ENCODE measurements at regions not wholly inside any gene's neighbourhood (a gene's known extent, or its start where the extent isn't known, plus 50 kb on each side); places are given as distances from the start of the nearest gene placed in this dataset.

DNA sequence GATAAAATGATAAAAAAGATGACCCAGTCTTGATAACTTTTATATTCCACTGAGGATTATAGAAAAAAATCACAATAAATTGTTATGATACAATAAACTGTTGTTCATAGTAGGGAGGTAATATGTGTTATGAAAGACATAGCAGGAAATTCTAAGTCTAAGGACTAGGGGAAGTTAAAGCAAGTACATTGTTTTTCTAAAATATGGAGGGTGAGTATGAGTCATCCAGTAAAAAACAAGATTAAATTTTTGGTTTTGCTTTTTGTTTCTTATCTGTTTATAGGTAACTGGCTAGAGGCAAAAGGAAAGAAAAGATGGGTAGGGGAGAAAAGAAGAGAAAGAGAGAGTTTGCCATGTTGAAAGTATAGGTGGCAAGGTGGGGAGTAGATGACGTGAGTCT, 188.4 kb downstream of the POLR1F start:
- Histone ChIP-seq H3K9ac (no peak overlapping the region), H3F3A (replicated peaks; ENCODE audit: insufficient read depth) (no peaks in the 10 kb centered on the region), H3K27me3 (ENCODE audit: insufficient read depth) (no peaks in the 10 kb centered on the region), H3K4me3 (ENCODE audit: low read depth in 2 of 2, low read length in 1 of 2) (no peak overlapping the region), H3K9me2 (no peaks in the 10 kb centered on the region), H3K79me2 (ENCODE audit: insufficient read depth) (no peaks in the 10 kb centered on the region), H3K36me3 (replicated peaks in 1 of 2; ENCODE audit: control insufficient read depth in 1 of 2, insufficient read depth in 2 of 2, low read length in 1 of 2) (no peaks in the 10 kb centered on the region), H2AFZ (ENCODE audit: low read depth) (no peak overlapping the region), H3K27ac (ENCODE audit: low read depth in 2 of 2, low read length in 1 of 2) (no peak overlapping the region), H3K4me1 (ENCODE audit: control insufficient read depth in 1 of 2, insufficient read depth in 2 of 2, low read depth in 1 of 2, low read length in 1 of 2) (no peaks in the 10 kb centered on the region), H3K9me3 (no peaks in the 10 kb centered on the region), H3K4me2 (no peak overlapping the region), H4K20me1 (ENCODE audit: insufficient read depth) (no peaks in the 10 kb centered on the region)
- CTCF ChIA-PET = no interaction called here
- POLR2A ChIA-PET = no interaction called here
- TF ChIP-seq FOXM1 (IDR thresholded peaks at IDR 0.05; ENCODE audit: low read depth) (no peak), GATA2 (CRISPR knock-in tag; IDR thresholded peaks at IDR 0.05) (no peak), TCF12 (IDR thresholded peaks at IDR 0.05) (no peak), ELF1 (IDR thresholded peaks at IDR 0.05) (no peak), RCOR1 (IDR thresholded peaks at IDR 0.05; ENCODE audit: low read length) (no peak), SMC3 (IDR thresholded peaks at IDR 0.05; ENCODE audit: low read depth, low read length) (no peak), TEAD4 (IDR thresholded peaks at IDR 0.05; ENCODE audit: borderline replicate concordance, insufficient read depth) (no peak), POLR2AphosphoS5 (IDR thresholded peaks at IDR 0.05; ENCODE audit: low read depth, low read length) (no peak), EP300 (IDR thresholded peaks at IDR 0.05; ENCODE audit: borderline replicate concordance in 1 of 2, low read depth in 1 of 2, low read length in 1 of 2) (no peak), FOSL2 (IDR thresholded peaks at IDR 0.05; ENCODE audit: borderline replicate concordance, low read depth) (no peak)
- DNase-seq = no peak
- 4% methylated on average over 1 of the region's 1 CpG for WGBS (ENCODE audit: low lambda C conversion rate)

DNA sequence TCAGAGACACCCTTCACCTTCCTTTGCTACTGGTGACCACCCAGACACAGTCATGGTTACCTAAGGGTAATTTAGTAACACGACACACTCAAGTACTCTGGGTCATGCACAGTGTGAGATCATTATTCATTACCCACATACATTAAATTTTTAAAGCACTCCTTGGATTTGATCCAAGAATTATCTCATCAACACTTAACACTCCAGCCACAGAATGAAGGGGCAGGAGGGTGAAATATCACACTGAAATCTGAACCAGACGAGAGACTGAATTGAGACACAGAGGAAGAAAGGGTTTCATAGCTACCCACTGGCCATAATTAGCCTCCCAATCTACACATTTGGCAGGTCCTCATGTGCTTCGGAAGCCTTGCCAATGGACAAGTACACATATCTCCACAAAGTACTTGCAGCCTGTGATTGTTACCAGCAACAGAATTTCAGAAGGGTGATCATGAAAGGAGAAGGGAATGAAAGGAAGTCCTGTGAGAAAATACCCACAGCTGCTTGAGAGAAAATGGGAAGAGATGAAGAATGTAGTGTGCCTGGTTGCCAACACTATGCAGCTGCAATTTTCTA, 189.3 kb downstream of the POLR1F start:
- TF ChIP-seq YY1 (IDR thresholded peaks at IDR 0.05; ENCODE audit: low read depth) = no peak
- TF ChIP-seq GABPA (IDR thresholded peaks at IDR 0.05; ENCODE audit: low read depth) = no peak
- no peak for TF ChIP-seq MXI1 (IDR thresholded peaks at IDR 0.05; ENCODE audit: low read depth, low read length)
- TF ChIP-seq EP300 (IDR thresholded peaks at IDR 0.05; ENCODE audit: borderline replicate concordance in 1 of 2, low read depth in 1 of 2, low read length in 1 of 2) = no peak
- no peak for TF ChIP-seq EZH2phosphoT487 (IDR thresholded peaks at IDR 0.05; ENCODE audit: borderline replicate concordance, low read depth)
- no peak for TF ChIP-seq ELF1 (IDR thresholded peaks at IDR 0.05)
- no peak for TF ChIP-seq RXRA (IDR thresholded peaks at IDR 0.05; ENCODE audit: borderline replicate concordance, low read depth)
- no peak for TF ChIP-seq RAD21 (IDR thresholded peaks at IDR 0.05; ENCODE audit: low read length)
- TF ChIP-seq NFIC (IDR thresholded peaks at IDR 0.05; ENCODE audit: borderline replicate concordance) = no peak
- TF ChIP-seq MEF2A (IDR thresholded peaks at IDR 0.05; ENCODE audit: borderline replicate concordance, low read depth) = no peak
- no peak for TF ChIP-seq RFX5 (IDR thresholded peaks at IDR 0.05; ENCODE audit: low read length)
- TF ChIP-seq, protein P1, sequence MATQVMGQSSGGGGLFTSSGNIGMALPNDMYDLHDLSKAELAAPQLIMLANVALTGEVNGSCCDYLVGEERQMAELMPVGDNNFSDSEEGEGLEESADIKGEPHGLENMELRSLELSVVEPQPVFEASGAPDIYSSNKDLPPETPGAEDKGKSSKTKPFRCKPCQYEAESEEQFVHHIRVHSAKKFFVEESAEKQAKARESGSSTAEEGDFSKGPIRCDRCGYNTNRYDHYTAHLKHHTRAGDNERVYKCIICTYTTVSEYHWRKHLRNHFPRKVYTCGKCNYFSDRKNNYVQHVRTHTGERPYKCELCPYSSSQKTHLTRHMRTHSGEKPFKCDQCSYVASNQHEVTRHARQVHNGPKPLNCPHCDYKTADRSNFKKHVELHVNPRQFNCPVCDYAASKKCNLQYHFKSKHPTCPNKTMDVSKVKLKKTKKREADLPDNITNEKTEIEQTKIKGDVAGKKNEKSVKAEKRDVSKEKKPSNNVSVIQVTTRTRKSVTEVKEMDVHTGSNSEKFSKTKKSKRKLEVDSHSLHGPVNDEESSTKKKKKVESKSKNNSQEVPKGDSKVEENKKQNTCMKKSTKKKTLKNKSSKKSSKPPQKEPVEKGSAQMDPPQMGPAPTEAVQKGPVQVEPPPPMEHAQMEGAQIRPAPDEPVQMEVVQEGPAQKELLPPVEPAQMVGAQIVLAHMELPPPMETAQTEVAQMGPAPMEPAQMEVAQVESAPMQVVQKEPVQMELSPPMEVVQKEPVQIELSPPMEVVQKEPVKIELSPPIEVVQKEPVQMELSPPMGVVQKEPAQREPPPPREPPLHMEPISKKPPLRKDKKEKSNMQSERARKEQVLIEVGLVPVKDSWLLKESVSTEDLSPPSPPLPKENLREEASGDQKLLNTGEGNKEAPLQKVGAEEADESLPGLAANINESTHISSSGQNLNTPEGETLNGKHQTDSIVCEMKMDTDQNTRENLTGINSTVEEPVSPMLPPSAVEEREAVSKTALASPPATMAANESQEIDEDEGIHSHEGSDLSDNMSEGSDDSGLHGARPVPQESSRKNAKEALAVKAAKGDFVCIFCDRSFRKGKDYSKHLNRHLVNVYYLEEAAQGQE (IDR thresholded peaks at IDR 0.05; ENCODE audit: low read depth, low read length) = no peak
- TF ChIP-seq TEAD4 (IDR thresholded peaks at IDR 0.05; ENCODE audit: borderline replicate concordance, insufficient read depth) = no peak
- TF ChIP-seq NRF1 (IDR thresholded peaks at IDR 0.05; ENCODE audit: low read depth, low read length) = no peak
- TF ChIP-seq, protein P2, sequence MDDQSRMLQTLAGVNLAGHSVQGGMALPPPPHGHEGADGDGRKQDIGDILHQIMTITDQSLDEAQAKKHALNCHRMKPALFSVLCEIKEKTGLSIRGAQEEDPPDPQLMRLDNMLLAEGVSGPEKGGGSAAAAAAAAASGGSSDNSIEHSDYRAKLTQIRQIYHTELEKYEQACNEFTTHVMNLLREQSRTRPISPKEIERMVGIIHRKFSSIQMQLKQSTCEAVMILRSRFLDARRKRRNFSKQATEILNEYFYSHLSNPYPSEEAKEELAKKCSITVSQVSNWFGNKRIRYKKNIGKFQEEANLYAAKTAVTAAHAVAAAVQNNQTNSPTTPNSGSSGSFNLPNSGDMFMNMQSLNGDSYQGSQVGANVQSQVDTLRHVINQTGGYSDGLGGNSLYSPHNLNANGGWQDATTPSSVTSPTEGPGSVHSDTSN (IDR thresholded peaks at IDR 0.05) = no peak
- no peak for TF ChIP-seq SMC3 (IDR thresholded peaks at IDR 0.05; ENCODE audit: low read depth, low read length)
- TF ChIP-seq TCF12 (IDR thresholded peaks at IDR 0.05) = no peak
- TF ChIP-seq GATA2 (CRISPR knock-in tag; IDR thresholded peaks at IDR 0.05) = no peak
- TF ChIP-seq, protein P3, sequence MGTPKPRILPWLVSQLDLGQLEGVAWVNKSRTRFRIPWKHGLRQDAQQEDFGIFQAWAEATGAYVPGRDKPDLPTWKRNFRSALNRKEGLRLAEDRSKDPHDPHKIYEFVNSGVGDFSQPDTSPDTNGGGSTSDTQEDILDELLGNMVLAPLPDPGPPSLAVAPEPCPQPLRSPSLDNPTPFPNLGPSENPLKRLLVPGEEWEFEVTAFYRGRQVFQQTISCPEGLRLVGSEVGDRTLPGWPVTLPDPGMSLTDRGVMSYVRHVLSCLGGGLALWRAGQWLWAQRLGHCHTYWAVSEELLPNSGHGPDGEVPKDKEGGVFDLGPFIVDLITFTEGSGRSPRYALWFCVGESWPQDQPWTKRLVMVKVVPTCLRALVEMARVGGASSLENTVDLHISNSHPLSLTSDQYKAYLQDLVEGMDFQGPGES (IDR thresholded peaks at IDR 0.05; ENCODE audit: low read depth, low read length) = no peak
- no peak for TF ChIP-seq FOSL2 (IDR thresholded peaks at IDR 0.05; ENCODE audit: borderline replicate concordance, low read depth)
- H3K27me3 ChIP-seq (ENCODE audit: insufficient read depth) = no peaks in the 10 kb centered on the region
- no peaks in the 10 kb centered on the region for H3K9me2 ChIP-seq
- H3K9me3 ChIP-seq = no peaks in the 10 kb centered on the region
- H3F3A ChIP-seq (replicated peaks; ENCODE audit: insufficient read depth) = no peaks in the 10 kb centered on the region
- no peaks in the 10 kb centered on the region for H4K20me1 ChIP-seq (ENCODE audit: insufficient read depth)
- ChIA-PET CTCF (no interaction called here), POLR2A (no interaction called here)
- WGBS (ENCODE audit: low lambda C conversion rate) = 3% methylated on average over 3 of the region's 3 CpGs
- no peak overlapping the region for H3K4me3 ChIP-seq (ENCODE audit: low read depth in 2 of 2, low read length in 1 of 2)
- no peak overlapping the region for H3K4me2 ChIP-seq
- H3K36me3 ChIP-seq (replicated peaks in 1 of 2; ENCODE audit: control insufficient read depth in 1 of 2, insufficient read depth in 2 of 2, low read length in 1 of 2) = no peaks in the 10 kb centered on the region
- no peaks in the 10 kb centered on the region for H3K4me1 ChIP-seq (ENCODE audit: control insufficient read depth in 1 of 2, insufficient read depth in 2 of 2, low read depth in 1 of 2, low read length in 1 of 2)
- H2AFZ ChIP-seq (ENCODE audit: low read depth) = no peak overlapping the region
- H3K9ac ChIP-seq = no peak overlapping the region
- H3K27ac ChIP-seq (ENCODE audit: low read depth in 2 of 2, low read length in 1 of 2) = no peak overlapping the region
- DNase-seq = no peak
- H3K79me2 ChIP-seq (ENCODE audit: insufficient read depth) = no peaks in the 10 kb centered on the region
